IPS DF 6.9 (cell line): ENCODE measurements at regions not wholly inside any gene's neighbourhood (a gene's known extent, or its start where the extent isn't known, plus 50 kb on each side); places are given as distances from the start of the nearest gene placed in this dataset.

Experiments
- DNase-seq: peaks from one replicate; pipeline ENCODE4 v3.0.0-alpha.2; 2013; ENCODE audit warnings: low read depth, low spot score
- H3K27ac ChIP-seq: one replicate; pipeline ENCODE4 v1.5.1; 2013; ENCODE audit warnings: low read length, control low read depth
- H3K27me3 ChIP-seq: 2 replicates; pipeline ENCODE4 v1.6.1; 2013; ENCODE audit warnings: mild to moderate bottlenecking, low read length; ENCODE audit not compliant: control insufficient read depth, insufficient read depth
- H3K36me3 ChIP-seq: 2 replicates; pipeline ENCODE4 v1.6.1; 2013; ENCODE audit warnings: low read length; ENCODE audit not compliant: control insufficient read depth, insufficient read depth
- H3K4me1 ChIP-seq: 2 replicates; pipeline ENCODE4 v1.6.1; 2013; ENCODE audit warnings: low read length; ENCODE audit not compliant: control insufficient read depth, insufficient read depth
- H3K4me3 ChIP-seq: 2 replicates; pipeline ENCODE4 v1.5.1; 2013; ENCODE audit warnings: mild to moderate bottlenecking, low read length
- H3K9me3 ChIP-seq: 2 replicates; pipeline ENCODE4 v1.6.1; 2013; ENCODE audit warnings: low read length, inconsistent platforms; ENCODE audit not compliant: control insufficient read depth, insufficient read depth
- WGBS: extraction: QIAGEN DNeasy Blood & Tissue Kit; methylation state at CpG from one replicate; pipeline ENCODE4 v1.1.7; 2013; ENCODE audit warnings: mixed read lengths, missing lambda C conversion rate; ENCODE audit not compliant: insufficient read length, insufficient coverage; 5-methylcytosine and 5-hydroxymethylcytosine counted together

DNA sequence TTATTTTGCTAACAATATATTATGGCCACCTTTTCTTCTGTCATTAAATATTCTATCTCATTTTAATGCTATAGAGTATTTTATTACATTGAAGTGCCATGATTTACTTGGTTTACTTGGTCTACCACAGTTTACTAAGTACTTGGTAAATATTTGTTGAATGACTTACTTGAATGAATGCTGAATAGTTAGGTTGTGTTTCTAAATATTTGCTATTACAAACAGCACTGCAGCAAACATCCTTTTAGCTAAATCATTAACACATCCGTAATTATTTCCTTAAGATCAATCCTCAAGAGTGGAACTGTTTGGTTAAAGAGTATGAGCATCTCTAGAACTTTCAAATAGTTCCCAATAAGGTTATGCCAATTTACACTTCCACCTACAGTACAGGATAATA, 318.7 kb downstream of the MYCN start:
- Histone ChIP-seq H3K4me1 (no peaks in the 10 kb centered on the region; the same call in 1 of the 2 replicates), H3K36me3 (no peaks in the 10 kb centered on the region), H3K27ac (no peak overlapping the region), H3K9me3 (no peaks in the 10 kb centered on the region), H3K4me3 (no peak overlapping the region), H3K27me3 (no peaks in the 10 kb centered on the region)
- no peak for DNase-seq
- no CpG with 5 or more reads among the region's 1 CpG for WGBS

DNA sequence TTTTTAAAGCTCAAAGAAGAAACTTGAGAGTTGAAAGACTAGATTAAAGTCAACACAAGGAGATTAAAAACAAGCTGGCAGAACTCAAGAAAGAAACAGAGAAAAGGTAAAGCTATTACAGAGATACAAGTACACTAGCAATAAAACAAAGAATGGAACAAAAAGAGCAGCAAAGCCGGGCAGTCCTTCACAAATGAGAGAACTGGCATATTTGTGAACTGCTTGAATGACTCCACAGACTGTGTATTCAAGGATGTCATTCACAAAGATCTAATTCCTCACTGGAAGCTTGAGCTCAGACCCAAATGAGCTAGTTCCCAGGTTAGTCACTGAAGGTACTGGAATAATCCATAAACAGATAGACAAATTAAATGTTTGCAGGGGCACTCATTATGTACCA, 318.0 kb downstream of the MYCN start:
- no CpG with 5 or more reads among the region's 1 CpG for WGBS
- no peaks in the 10 kb centered on the region for H3K27me3 ChIP-seq

DNA sequence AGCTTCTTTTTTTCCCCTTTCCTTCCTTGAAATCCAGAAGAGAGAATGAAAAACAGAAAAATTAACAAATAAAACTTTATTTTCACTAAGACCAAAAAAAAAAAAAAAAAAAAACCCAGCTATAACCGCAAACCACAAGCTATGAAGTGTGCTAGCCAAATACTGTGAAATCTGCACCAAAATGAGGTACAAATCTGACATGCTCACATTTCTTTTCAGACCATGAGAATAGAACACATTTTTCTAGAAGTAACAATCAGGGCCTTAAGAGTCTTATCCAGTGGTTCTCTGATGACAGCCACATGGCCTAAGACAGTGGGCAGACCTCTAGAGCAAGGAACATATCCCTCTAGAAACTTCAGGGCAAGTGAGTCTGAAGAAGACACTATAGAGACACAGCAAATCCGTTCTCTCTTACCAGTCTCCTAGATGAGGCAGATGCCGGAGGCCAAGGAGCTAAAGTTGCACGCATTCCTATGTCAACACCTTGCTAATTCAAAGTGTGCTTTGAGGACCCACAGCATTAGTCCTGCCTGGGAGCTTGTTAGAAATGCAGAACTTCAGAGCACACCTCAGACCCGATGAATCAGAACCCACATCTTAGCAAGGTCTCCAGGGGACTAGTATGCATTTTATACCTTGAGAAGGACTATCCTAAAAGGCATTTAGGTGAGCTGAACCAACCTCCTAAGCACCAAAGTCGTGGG, 317.1 kb downstream of the MYCN start:
- no peak for DNase-seq
- Histone ChIP-seq H3K27ac (no peak overlapping the region), H3K4me3 (no peak overlapping the region), H3K9me3 (no peaks in the 10 kb centered on the region), H3K36me3 (no peaks in the 10 kb centered on the region), H3K27me3 (no peaks in the 10 kb centered on the region), H3K4me1 (no peaks in the 10 kb centered on the region; the same call in 1 of the 2 replicates)
- no CpG with 5 or more reads among the region's 6 CpGs for WGBS

More for the DNA sequence above, 318.0 kb downstream of the MYCN start:
- no peak for DNase-seq
- no peak overlapping the region for H3K27ac ChIP-seq
- no peaks in the 10 kb centered on the region for H3K9me3 ChIP-seq
- H3K36me3 ChIP-seq, result no peaks in the 10 kb centered on the region
- H3K4me1 ChIP-seq, result no peaks in the 10 kb centered on the region; the same call in 1 of the 2 replicates
- no peak overlapping the region for H3K4me3 ChIP-seq

DNA sequence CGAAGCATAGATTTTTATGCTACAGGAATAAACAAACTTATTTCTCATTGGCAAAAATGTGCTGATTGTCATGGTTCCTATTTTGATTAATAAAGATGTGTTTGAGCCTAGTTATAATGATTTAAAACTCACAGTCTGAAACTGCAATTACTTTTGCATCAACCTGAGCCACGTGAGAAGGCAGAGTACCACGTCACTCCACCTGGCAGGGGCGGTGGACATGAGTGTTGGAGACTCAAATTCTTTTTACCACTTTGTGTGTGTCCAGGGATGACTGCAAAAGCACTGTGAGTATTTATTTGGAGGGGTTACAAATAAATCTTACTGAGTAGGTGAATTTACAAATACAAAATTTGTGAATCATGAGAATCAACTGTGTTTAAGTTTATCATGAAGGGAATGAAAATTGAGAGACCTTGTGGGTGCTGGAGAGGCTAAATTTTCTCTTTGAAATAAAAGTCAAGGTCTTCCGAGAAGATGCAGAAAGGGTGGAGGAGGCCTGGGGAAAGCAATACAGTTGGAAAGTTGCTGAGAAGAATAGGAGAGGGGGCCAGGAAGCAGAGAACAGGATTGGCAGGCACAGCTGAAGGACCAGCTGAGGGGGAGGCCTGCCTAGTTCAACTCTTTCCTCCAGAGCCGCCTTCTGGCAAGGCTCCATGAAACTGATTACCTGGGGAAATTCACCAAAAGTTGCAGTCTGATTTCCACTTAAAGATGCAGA, 316.4 kb downstream of the MYCN start:
- Histone ChIP-seq H3K4me3 (no peak overlapping the region), H3K9me3 (no peaks in the 10 kb centered on the region), H3K27ac (no peak overlapping the region), H3K36me3 (no peaks in the 10 kb centered on the region), H3K4me1 (no peaks in the 10 kb centered on the region; the same call in 1 of the 2 replicates), H3K27me3 (no peaks in the 10 kb centered on the region)
- DNase-seq, result no peak
- no CpG with 5 or more reads among the region's 6 CpGs for WGBS

DNA sequence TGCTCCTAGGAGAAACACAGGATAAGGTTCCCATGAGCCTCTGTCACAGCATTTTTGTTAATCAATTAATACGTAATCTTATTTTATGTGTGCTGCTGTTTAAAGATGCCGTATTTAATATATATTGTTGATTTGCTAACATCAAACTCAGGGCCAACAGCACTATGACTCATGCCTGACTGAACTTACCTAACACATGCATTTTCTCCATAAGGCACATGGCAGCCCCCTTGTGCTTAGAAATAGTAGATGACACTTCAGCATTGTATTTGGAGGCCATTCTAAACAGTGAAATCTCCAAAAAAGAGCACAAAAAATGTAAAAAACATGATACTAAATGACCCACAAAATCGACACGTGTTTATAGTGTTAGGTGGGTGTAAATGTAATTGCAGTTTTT, 314.8 kb downstream of the MYCN start:
- no peak for DNase-seq
- Histone ChIP-seq H3K27me3 (no peaks in the 10 kb centered on the region), H3K27ac (no peak overlapping the region), H3K4me1 (no peaks in the 10 kb centered on the region; the same call in 1 of the 2 replicates), H3K36me3 (no peaks in the 10 kb centered on the region), H3K9me3 (no peaks in the 10 kb centered on the region), H3K4me3 (no peak overlapping the region)
- WGBS, result no CpG with 5 or more reads among the region's 4 CpGs

DNA sequence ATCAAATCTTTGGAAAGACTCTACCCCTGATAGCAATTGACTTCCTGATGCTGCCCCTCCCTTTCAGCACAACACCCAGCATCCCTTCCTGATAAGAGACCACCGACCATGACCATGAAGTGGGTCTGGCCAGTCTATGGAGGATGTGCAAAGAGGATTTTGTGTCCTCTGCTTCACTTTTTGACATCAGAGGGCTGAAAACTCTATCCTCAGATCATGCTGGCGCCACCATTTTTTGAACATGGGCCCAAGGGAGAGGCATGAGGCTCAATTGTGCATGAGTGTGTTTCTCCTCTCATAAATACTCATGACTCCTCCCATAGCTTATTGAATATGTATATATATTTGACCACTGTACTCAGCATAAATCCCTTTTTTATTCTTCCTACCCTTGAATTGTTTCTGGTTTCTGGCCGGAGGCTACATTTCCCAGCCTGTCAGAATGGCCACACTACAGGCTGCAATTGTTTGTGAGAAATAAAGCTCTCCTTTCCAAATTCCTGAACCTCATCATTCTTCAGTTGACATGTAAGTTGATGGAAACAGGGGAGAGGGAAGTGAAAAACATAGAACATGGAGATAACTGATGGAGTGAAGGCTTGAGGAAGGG, 314.1 kb downstream of the MYCN start:
- Histone ChIP-seq H3K4me3 (no peak overlapping the region), H3K4me1 (peaks cover 2% of the 10 kb centered on the region), H3K27ac (no peak overlapping the region), H3K36me3 (no peaks in the 10 kb centered on the region), H3K9me3 (no peaks in the 10 kb centered on the region), H3K27me3 (no peaks in the 10 kb centered on the region)
- no CpG with 5 or more reads among the region's 3 CpGs for WGBS
- no peak for DNase-seq

DNA sequence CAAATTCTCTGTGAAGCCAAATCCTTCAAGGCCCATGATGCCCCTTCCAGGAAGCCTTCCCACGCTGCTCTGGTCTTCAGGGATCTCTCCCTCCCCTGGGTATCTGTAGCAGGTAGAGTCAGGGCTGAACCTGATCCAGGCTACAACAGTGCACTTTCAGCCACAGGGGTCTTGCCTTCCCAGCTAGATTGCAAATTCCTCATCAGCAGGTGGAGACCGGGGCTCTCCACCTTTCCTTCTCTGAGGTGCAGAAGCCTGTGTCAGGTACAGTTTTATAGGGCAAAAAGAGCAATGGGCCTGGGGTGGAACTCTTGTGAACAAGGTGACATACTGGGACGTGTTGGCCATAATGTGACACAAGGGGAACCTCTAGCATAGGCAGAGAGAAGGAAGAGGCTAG, 312.9 kb downstream of the MYCN start:
- peaks cover 2% of the 10 kb centered on the region for H3K4me1 ChIP-seq
- WGBS, result no CpG with 5 or more reads among the region's 3 CpGs
- H3K9me3 ChIP-seq, result no peaks in the 10 kb centered on the region
- no peaks in the 10 kb centered on the region for H3K27me3 ChIP-seq
- H3K4me3 ChIP-seq, result no peak overlapping the region
- H3K36me3 ChIP-seq, result no peaks in the 10 kb centered on the region
- no peak for DNase-seq
- H3K27ac ChIP-seq, result no peak overlapping the region

DNA sequence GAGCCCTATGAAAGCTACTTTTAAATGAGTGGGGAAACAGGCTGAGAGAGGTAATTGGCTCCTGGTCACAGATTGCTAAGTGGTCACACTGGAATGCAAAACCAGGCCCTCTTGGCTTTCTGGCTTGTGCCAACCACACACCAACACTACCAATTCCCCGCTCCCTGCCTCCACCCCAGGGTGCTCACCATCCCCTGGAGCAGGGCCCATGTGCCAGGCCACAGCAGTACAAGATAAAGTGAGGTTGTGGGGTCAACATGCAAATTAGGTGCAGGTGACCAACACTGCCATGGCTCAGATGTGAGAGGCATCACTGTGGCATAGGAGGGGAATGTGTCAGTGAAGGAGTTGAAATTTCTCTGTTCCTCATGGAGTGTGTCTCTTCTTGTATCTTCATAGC, 312.5 kb downstream of the MYCN start:
- DNase-seq, result no peak
- Histone ChIP-seq H3K4me3 (no peak overlapping the region), H3K27ac (no peak overlapping the region), H3K27me3 (no peaks in the 10 kb centered on the region), H3K4me1 (peaks cover 2% of the 10 kb centered on the region), H3K36me3 (no peaks in the 10 kb centered on the region), H3K9me3 (no peaks in the 10 kb centered on the region)
- no CpG with 5 or more reads among the region's 1 CpG for WGBS

DNA sequence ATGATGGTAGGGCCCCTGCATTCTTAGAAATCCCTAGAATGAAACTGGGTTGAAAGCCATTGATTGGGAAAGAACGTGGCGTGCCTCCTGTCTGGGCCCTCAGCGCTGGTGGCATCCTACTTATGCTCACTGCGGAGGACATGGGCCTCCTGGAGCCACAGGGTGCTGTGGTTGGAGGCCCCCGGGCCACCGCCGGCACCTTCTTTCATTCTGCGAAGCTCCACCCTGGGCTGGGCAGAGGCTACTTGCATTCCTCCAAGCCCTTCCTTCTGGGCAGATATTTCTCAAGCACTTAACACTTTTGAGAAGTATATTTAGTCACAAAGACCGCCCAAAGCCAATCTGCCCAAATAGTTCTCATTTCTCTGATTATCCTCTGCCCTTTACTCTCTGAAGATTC, 311.9 kb downstream of the MYCN start:
- Histone ChIP-seq H3K27me3 (no peaks in the 10 kb centered on the region), H3K4me1 (peaks cover 2% of the 10 kb centered on the region; the same call in 1 of the 2 replicates), H3K27ac (no peak overlapping the region), H3K36me3 (no peaks in the 10 kb centered on the region), H3K4me3 (no peak overlapping the region), H3K9me3 (no peaks in the 10 kb centered on the region)
- no CpG with 5 or more reads among the region's 9 CpGs for WGBS
- DNase-seq, result no peak

DNA sequence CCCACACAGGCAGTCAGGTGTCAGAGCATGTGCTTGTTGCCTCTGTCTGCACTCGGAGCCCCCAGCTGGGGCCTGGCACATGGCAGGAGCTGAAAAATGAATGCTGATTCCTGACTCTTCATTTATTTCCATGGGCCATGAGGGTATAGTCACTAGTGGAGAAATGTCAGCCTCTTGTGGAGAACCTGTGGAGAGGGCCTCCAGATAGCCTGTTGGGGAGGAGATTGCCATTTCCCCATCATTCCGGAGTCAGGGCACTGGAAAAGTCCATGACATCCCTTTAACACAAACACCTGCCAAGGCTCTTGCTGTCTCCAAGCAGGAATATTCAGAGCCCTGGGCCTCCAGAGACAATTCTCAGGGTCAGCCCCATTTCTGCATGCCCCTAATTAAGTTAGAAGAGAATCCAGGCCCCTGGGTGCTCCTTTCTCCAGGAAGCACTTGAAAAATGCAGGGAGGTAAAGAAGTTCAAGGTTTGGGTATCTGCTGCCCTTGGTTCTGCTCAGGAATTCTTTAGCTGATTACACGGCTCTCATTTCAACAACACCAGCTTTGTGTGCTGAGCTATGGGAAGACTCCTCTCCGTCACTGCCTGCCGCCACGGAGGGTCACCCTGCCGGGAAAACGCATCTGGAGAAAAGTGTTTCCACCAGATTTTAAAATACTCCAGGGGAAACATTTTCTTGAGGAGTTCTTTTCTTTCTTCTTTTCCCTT, 311.3 kb downstream of the MYCN start:
- no peak overlapping the region for H3K4me3 ChIP-seq
- H3K36me3 ChIP-seq, result no peaks in the 10 kb centered on the region
- no CpG with 5 or more reads among the region's 8 CpGs for WGBS
- H3K27ac ChIP-seq, result no peak overlapping the region
- H3K27me3 ChIP-seq, result no peaks in the 10 kb centered on the region
- peaks cover 2% of the 10 kb centered on the region; the same call in 1 of the 2 replicates for H3K4me1 ChIP-seq
- H3K9me3 ChIP-seq, result no peaks in the 10 kb centered on the region
- DNase-seq, result no peak
